ENCODE measurements at regions not wholly inside any gene's neighbourhood (a gene's known extent, or its start where the extent isn't known, plus 50 kb on each side); places are given as distances from the start of the nearest gene placed in this dataset.

DNA sequence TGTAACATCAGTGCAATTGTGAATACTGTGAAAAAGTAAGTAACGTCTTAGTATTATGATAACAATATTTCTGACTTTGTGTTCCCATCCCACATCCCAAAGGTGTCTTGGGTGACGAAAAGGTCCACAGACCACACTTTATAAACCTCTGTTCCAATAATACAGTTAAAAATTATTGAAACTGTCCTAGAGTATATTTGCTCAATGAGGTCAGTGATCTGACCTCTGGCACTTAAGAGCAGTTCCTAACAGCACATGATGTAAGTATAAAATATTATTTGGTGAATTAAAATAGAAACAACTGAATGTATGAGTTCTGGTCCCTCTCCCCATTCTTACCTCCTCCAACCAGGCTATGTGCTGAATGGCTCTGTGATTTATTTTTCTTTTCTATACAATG, 566.4 kb upstream of the MMS22L start:
- TF ChIP-seq, protein P1, sequence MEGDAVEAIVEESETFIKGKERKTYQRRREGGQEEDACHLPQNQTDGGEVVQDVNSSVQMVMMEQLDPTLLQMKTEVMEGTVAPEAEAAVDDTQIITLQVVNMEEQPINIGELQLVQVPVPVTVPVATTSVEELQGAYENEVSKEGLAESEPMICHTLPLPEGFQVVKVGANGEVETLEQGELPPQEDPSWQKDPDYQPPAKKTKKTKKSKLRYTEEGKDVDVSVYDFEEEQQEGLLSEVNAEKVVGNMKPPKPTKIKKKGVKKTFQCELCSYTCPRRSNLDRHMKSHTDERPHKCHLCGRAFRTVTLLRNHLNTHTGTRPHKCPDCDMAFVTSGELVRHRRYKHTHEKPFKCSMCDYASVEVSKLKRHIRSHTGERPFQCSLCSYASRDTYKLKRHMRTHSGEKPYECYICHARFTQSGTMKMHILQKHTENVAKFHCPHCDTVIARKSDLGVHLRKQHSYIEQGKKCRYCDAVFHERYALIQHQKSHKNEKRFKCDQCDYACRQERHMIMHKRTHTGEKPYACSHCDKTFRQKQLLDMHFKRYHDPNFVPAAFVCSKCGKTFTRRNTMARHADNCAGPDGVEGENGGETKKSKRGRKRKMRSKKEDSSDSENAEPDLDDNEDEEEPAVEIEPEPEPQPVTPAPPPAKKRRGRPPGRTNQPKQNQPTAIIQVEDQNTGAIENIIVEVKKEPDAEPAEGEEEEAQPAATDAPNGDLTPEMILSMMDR (IDR thresholded peaks at IDR 0.05; ENCODE audit: low read depth, low read length, poor library complexity, severe bottlenecking) = no peak
- TF ChIP-seq EZH2phosphoT487 (IDR thresholded peaks at IDR 0.05; ENCODE audit: borderline replicate concordance, low read length) = no peak
